K562 (cell line): ENCODE measurements at regions not wholly inside any gene's neighbourhood (a gene's known extent, or its start where the extent isn't known, plus 50 kb on each side); places are given as distances from the start of the nearest gene placed in this dataset.

Source experiments
- ATAC-seq: fragments of 200-7000 bp; cut with Tn5 transposase; 3 replicates; pipeline ENCODE4 v1.9.1; 2020; ENCODE audit warnings: moderate library complexity
- BruUV-seq: library from RNA; stranded (reverse); fragments of 400-500 nt; replicated peaks from 2 replicates; lab custom pipeline; 2021; lab: Mats Ljungman, UMichigan
- CTCF ChIA-PET: fragments of 300-600 bp; formaldehyde crosslinking; extraction: SDS; loops from one replicate; lab custom pipeline; 2021; ENCODE audit warnings: low intra/inter-chr PET ratio; lab: Yijun Ruan, JAX
- POLR2A ChIA-PET: fragments of 300-600, 350-650 bp; sonication (Branson Sonifier 250); formaldehyde crosslinking; extraction: SDS; loops from one replicate; lab custom pipeline; 2021; ENCODE audit warnings: antibody characterized with exemption, inconsistent platforms; lab: Yijun Ruan, JAX
- DNase-seq, 4 experiments: peaks; one replicate each; pipeline versions ENCODE4 v3.0.0 to v3.0.0-alpha.2; 2011 to 2018; ENCODE audit warnings: low spot score in 3 of 4, mixed read lengths in 3 of 4; ENCODE audit errors: extremely low read depth in 1 of 4
- FAIRE-seq: peaks from 2 replicates; lab custom pipeline; 2011; peaks lifted over from hg19 to GRCh38; lab: Jason Lieb, UNC
- H2AFZ ChIP-seq: 2 replicates; pipeline ENCODE4 v1.6.0; 2011; ENCODE audit warnings: low read depth, low read length, control low read depth, inconsistent platforms
- H3K27ac ChIP-seq: fragments of 200-600 bp; 3 replicates; pipeline ENCODE4 v1.8.0; 2011; ENCODE audit warnings: low read depth, mild to moderate bottlenecking, control low read depth, inconsistent platforms, low read length, moderate library complexity, mixed read lengths; ENCODE audit errors: extremely low read depth
- H3K27me3 ChIP-seq, 2 experiments: fragments of 300-600 bp in 1 of 2; 2 replicates in 1 of 2; 3 replicates in 1 of 2; pipeline versions ENCODE4 v1.6.0 to v1.8.0; 2011; ENCODE audit warnings: inconsistent platforms in 2 of 2, low read length in 2 of 2, mild to moderate bottlenecking in 1 of 2, mixed read lengths in 1 of 2, moderate library complexity in 1 of 2; ENCODE audit not compliant: control insufficient read depth in 2 of 2, insufficient read depth in 2 of 2
- H3K36me3 ChIP-seq: fragments of 300-600 bp; 3 replicates; pipeline ENCODE4 v1.8.0; 2011; ENCODE audit warnings: mild to moderate bottlenecking, low read length, inconsistent platforms; ENCODE audit not compliant: control insufficient read depth, insufficient read depth
- H3K4me1 ChIP-seq, 2 experiments: fragments of 200-600 bp in 1 of 2; replicated peaks in 1 of 2; 2 replicates in 1 of 2; 3 replicates in 1 of 2; pipeline versions ENCODE4 v1.5.1 to v1.8.0; 2011; ENCODE audit warnings: inconsistent platforms in 2 of 2, low read length in 2 of 2, mild to moderate bottlenecking in 1 of 2, mixed read lengths in 1 of 2, moderate library complexity in 1 of 2; ENCODE audit not compliant: control insufficient read depth in 2 of 2, insufficient read depth in 2 of 2
- H3K4me2 ChIP-seq: 2 replicates; pipeline ENCODE4 v1.6.1; 2011; ENCODE audit warnings: low read length, control low read depth, inconsistent platforms, mixed read lengths; ENCODE audit not compliant: insufficient read depth
- H3K4me3 ChIP-seq: fragments of 200-600 bp; sonication (generic), shearing (Covaris generic); 2 replicates; pipeline ENCODE4 v1.5.1; 2016; ENCODE audit warnings: control low read depth, inconsistent platforms
- H3K79me2 ChIP-seq: fragments of 200-600 bp; 3 replicates; pipeline ENCODE4 v1.8.0; 2011; ENCODE audit warnings: low read length, inconsistent platforms; ENCODE audit not compliant: control insufficient read depth, insufficient read depth
- H3K9ac ChIP-seq, 2 experiments: 2 replicates each; pipeline versions ENCODE4 v1.6.0 to v1.6.1; 2011; ENCODE audit warnings: low read depth in 2 of 2, low read length in 2 of 2, control low read depth in 1 of 2, inconsistent platforms in 1 of 2, mild to moderate bottlenecking in 1 of 2, mixed read lengths in 1 of 2; ENCODE audit not compliant: insufficient read depth in 1 of 2
- H3K9me1 ChIP-seq: one replicate; pipeline ENCODE4 v1.6.0; 2011; ENCODE audit warnings: inconsistent platforms, mild to moderate bottlenecking, low read length, moderate library complexity; ENCODE audit not compliant: control insufficient read depth, insufficient read depth
- H3K9me3 ChIP-seq: replicated peaks from 2 replicates; pipeline ENCODE4 v1.5.1; 2011; ENCODE audit warnings: low read depth, low read length, inconsistent platforms; ENCODE audit not compliant: control insufficient read depth, insufficient read depth
- H4K20me1 ChIP-seq: replicated peaks from 2 replicates; pipeline ENCODE4 v1.6.1; 2011; ENCODE audit warnings: low read length, inconsistent platforms, mixed read lengths; ENCODE audit not compliant: control insufficient read depth, insufficient read depth
- ATF7 ChIP-seq: fragments of 450-650 bp; IDR thresholded peaks from 2 replicates; pipeline ENCODE4 v1.7.1; 2014; ENCODE audit warnings: mild to moderate bottlenecking, moderate library complexity
- CBX2 ChIP-seq: fragments of 200-600 bp; sonication (generic); IDR thresholded peaks from one replicate; pipeline ENCODE4 v1.6.1; 2012; ENCODE audit warnings: mild to moderate bottlenecking, low read length, inconsistent platforms; ENCODE audit not compliant: insufficient read depth, poor library complexity, severe bottlenecking
- CBX3 ChIP-seq, 2 experiments: IDR thresholded peaks; 1 replicate in 1 of 2; 2 replicates in 1 of 2; pipeline ENCODE4 v1.6.1; 2012; ENCODE audit warnings: inconsistent platforms in 2 of 2, low read length in 2 of 2, borderline replicate concordance in 1 of 2, control low read depth in 1 of 2
- EHMT2 ChIP-seq: fragments of 450-650 bp; IDR thresholded peaks from 2 replicates; pipeline ENCODE4 v1.6.1; 2018; ENCODE audit warnings: antibody characterized with exemption
- ELF4 ChIP-seq: fragments of 450-650 bp; formaldehyde crosslinking; IDR thresholded peaks from 2 replicates; pipeline ENCODE4 v1.4.0; 2022; ENCODE audit warnings: missing genetic modification characterization
- GMEB1 ChIP-seq: fragments of 250-450 bp; sonication (Bioruptor Pico); IDR thresholded peaks from 2 replicates; pipeline ENCODE4 v1.4.0; 2020; ENCODE audit warnings: mild to moderate bottlenecking
- HNRNPL ChIP-seq: fragments of 200-400 bp; formaldehyde crosslinking; IDR thresholded peaks from 2 replicates; pipeline ENCODE4 v1.6.1; 2017; ENCODE audit warnings: low read depth, mild to moderate bottlenecking, low read length
- OTX1 ChIP-seq: fragments of 450-650 bp; formaldehyde crosslinking; IDR thresholded peaks from 2 replicates; pipeline ENCODE4 v1.4.0; 2022; ENCODE audit warnings: mild to moderate bottlenecking
- PHB2 ChIP-seq: fragments of 450-650 bp; IDR thresholded peaks from 2 replicates; pipeline ENCODE4 v1.6.1; 2017; ENCODE audit warnings: low read depth
- PRDM10 ChIP-seq: fragments of 450-650 bp; IDR thresholded peaks from 2 replicates; pipeline ENCODE4 v1.6.1; 2018; ENCODE audit not compliant: partially characterized antibody
- SP2 ChIP-seq: IDR thresholded peaks from 2 replicates; pipeline ENCODE4 v1.6.1; 2011; ENCODE audit warnings: mild to moderate bottlenecking, low read depth, low read length, moderate library complexity; ENCODE audit not compliant: poor library complexity, severe bottlenecking; ENCODE audit errors: extremely low read depth
- ZNF232 ChIP-seq: sonication (generic); formaldehyde crosslinking; IDR thresholded peaks from 2 replicates; pipeline ENCODE4 v1.8.0; 2022; ENCODE audit warnings: mild to moderate bottlenecking, missing genetic modification reagents
- ZNF316 ChIP-seq: fragments of 450-650 bp; IDR thresholded peaks from 2 replicates; pipeline ENCODE4 v1.6.1; 2016
- WGBS: fragments of 100-300 bp; shearing (Covaris generic); methylation state at CpG from one replicate; pipeline ENCODE4 v1.1.6; 2016; ENCODE audit warnings: low coverage, mixed read lengths; ENCODE audit not compliant: insufficient coverage; ENCODE audit errors: missing lambda C conversion rate; 5-methylcytosine and 5-hydroxymethylcytosine counted together
- in situ Hi-C: fragments of 300-500 bp; cut with MboI; formaldehyde crosslinking; loops from 4 replicates; pipeline ENCODE4 v1.15.0; 2018; ENCODE audit warnings: inconsistent platforms, mixed read lengths
- intact Hi-C: fragments of 100-400 bp; cut with micrococcal nuclease; formaldehyde crosslinking; loops from 2 replicates; pipeline ENCODE4 v1.14.2; 2022

- 0% methylated on average over 4 of the region's 4 CpGs for WGBS
- Histone ChIP-seq H3K27ac (no peak overlapping the region), H3K9me1 (no peaks in the 10 kb centered on the region), H3K4me3 (no peak overlapping the region), H3K79me2 (no peaks in the 10 kb centered on the region), H3K9ac (no peak overlapping the region), H3K9me3 (no peaks in the 10 kb centered on the region), H4K20me1 (no peaks in the 10 kb centered on the region), H3K4me1 (no peaks in the 10 kb centered on the region), H3K36me3 (no peaks in the 10 kb centered on the region), H3K4me2 (no peak overlapping the region), H2AFZ (no peak overlapping the region), H3K27me3 (no peaks in the 10 kb centered on the region)
- intact Hi-C loops (no loop called here), in situ Hi-C loops (no loop called here)
- ChIA-PET POLR2A (no interaction called here), CTCF (no interaction called here)
- no peak for ATAC-seq
- FAIRE-seq = no peak
- no peak for TF ChIP-seq HNRNPL
- no TSS peak for BruUV-seq
- no peak for DNase-seq
Observed at GRCh38 chrX:99663136-99663535, 746.9 kb downstream of the PCDH19 start.

GRCh38 chrX:99654188-99654587, 755.9 kb downstream of the PCDH19 start:
- ATAC-seq (no peak), FAIRE-seq (no peak), DNase-seq (no peak)
- CTCF ChIA-PET = no interaction called here
- Histone ChIP-seq H3K4me3 (no peak overlapping the region), H2AFZ (no peak overlapping the region), H3K9ac (no peak overlapping the region), H3K27me3 (no peaks in the 10 kb centered on the region), H3K79me2 (no peaks in the 10 kb centered on the region), H3K9me1 (no peaks in the 10 kb centered on the region), H4K20me1 (no peaks in the 10 kb centered on the region), H3K9me3 (no peaks in the 10 kb centered on the region), H3K36me3 (no peaks in the 10 kb centered on the region), H3K4me1 (no peaks in the 10 kb centered on the region), H3K27ac (no peak overlapping the region), H3K4me2 (no peak overlapping the region)
- intact Hi-C loops (no loop called here), in situ Hi-C loops (no loop called here)
- no TSS peak for BruUV-seq
- POLR2A ChIA-PET = no interaction called here
- 0% methylated on average over 1 of the region's 1 CpG for WGBS
- no peak for TF ChIP-seq ELF4 (CRISPR knock-in tag)
- no peak for TF ChIP-seq SP2
- TF ChIP-seq ZNF232 (CRISPR knock-in tag) = no peak
- TF ChIP-seq CBX3 (IDR thresholded peaks at IDR 0.05; ENCODE audit: borderline replicate concordance in 1 of 2, low read length in 2 of 2) = no peak
- no peak for TF ChIP-seq ZNF316
- no peak for TF ChIP-seq CBX2
- TF ChIP-seq EHMT2 = no peak
- no peak for TF ChIP-seq OTX1 (CRISPR knock-in tag)
- no peak for TF ChIP-seq ATF7
- no peak for TF ChIP-seq GMEB1 (CRISPR knock-in tag)
- no peak for TF ChIP-seq PRDM10
- no peak for TF ChIP-seq PHB2
